ENCODE measurements at regions not wholly inside any gene's neighbourhood (a gene's known extent, or its start where the extent isn't known, plus 50 kb on each side); places are given as distances from the start of the nearest gene placed in this dataset.

GRCh38 chr1:56133522-56134472 lies 445.6 kb downstream of the PLPP3 start:
- H3K4me1 ChIP-seq: no peaks in the 10 kb centered on the region
- H3K27ac Mint-ChIP-seq: no peak overlapping the region
- no peak overlapping the region for H2AFZ ChIP-seq (replicated peaks)
- no peaks in the 10 kb centered on the region for H3K9me3 Mint-ChIP-seq
- H3K9ac ChIP-seq: no peak overlapping the region
- no peaks in the 10 kb centered on the region for H3K4me1 Mint-ChIP-seq
- no peak overlapping the region for H3K4me3 Mint-ChIP-seq
- DNase-seq (ENCODE audit: low spot score): no peak
- H3K4me3 ChIP-seq: no peak overlapping the region
- no peak overlapping the region for H3K4me2 ChIP-seq
- no peaks in the 10 kb centered on the region for H3K9me3 ChIP-seq (ENCODE audit: low read depth)
- H3K27me3 ChIP-seq: no peaks in the 10 kb centered on the region
- H3K36me3 Mint-ChIP-seq: no peaks in the 10 kb centered on the region
- no peak overlapping the region for H3K27ac ChIP-seq
- H3K36me3 ChIP-seq: no peaks in the 10 kb centered on the region
- no peaks in the 10 kb centered on the region for H3F3A ChIP-seq (ENCODE audit: low read depth)
- no peaks in the 10 kb centered on the region for H3K79me2 ChIP-seq (ENCODE audit: low read depth)
- no peak for TF ChIP-seq EZH2phosphoT487 (IDR thresholded peaks at IDR 0.05)
- no peak for TF ChIP-seq EZH2 (IDR thresholded peaks at IDR 0.05)
- no peak for TF ChIP-seq CTCF (IDR thresholded peaks at IDR 0.05)
- peaks cover 3% of the 10 kb centered on the region for H3K27me3 Mint-ChIP-seq (ENCODE audit: insufficient read depth, low read depth)
- no peaks in the 10 kb centered on the region for H4K20me1 ChIP-seq (ENCODE audit: low read depth)

- no peak overlapping the region for H3K27ac ChIP-seq
- no peak overlapping the region for H3K4me2 ChIP-seq
- H3K36me3 Mint-ChIP-seq: no peaks in the 10 kb centered on the region
- peaks cover 3% of the 10 kb centered on the region for H3K27me3 Mint-ChIP-seq (ENCODE audit: insufficient read depth, low read depth)
- no peaks in the 10 kb centered on the region for H3K9me3 ChIP-seq (ENCODE audit: low read depth)
- H3F3A ChIP-seq (ENCODE audit: low read depth): no peaks in the 10 kb centered on the region
- TF ChIP-seq EZH2 (IDR thresholded peaks at IDR 0.05) (no peak), CTCF (IDR thresholded peaks at IDR 0.05) (no peak), EZH2phosphoT487 (IDR thresholded peaks at IDR 0.05) (no peak)
- H3K27ac Mint-ChIP-seq: no peak overlapping the region
- no peak overlapping the region for H2AFZ ChIP-seq (replicated peaks)
- no peak overlapping the region for H3K9ac ChIP-seq
- no peaks in the 10 kb centered on the region for H3K36me3 ChIP-seq
- no peak for DNase-seq (ENCODE audit: low spot score)
- H3K4me1 ChIP-seq: no peaks in the 10 kb centered on the region
- no peaks in the 10 kb centered on the region for H3K79me2 ChIP-seq (ENCODE audit: low read depth)
- H3K27me3 ChIP-seq: no peaks in the 10 kb centered on the region
- H3K4me1 Mint-ChIP-seq: no peaks in the 10 kb centered on the region
- peaks cover under 1% of the 10 kb centered on the region for H3K9me3 Mint-ChIP-seq
- H3K4me3 ChIP-seq: no peak overlapping the region
- no peaks in the 10 kb centered on the region for H4K20me1 ChIP-seq (ENCODE audit: low read depth)
- H3K4me3 Mint-ChIP-seq: no peak overlapping the region
Observed at GRCh38 chr1:56132520-56132919, 446.8 kb downstream of the PLPP3 start.

GRCh38 chr1:56129837-56130236 lies 449.5 kb downstream of the PLPP3 start:
- Mint-ChIP-seq H3K27ac (peak overlapping the region; percentile 44), H3K9me3 (peaks cover 7% of the 10 kb centered on the region), H3K4me3 (no peak overlapping the region), H3K36me3 (no peaks in the 10 kb centered on the region), H3K27me3 (ENCODE audit: insufficient read depth, low read depth) (peaks cover 5% of the 10 kb centered on the region), H3K4me1 (no peaks in the 10 kb centered on the region)
- Histone ChIP-seq H3F3A (ENCODE audit: low read depth) (no peaks in the 10 kb centered on the region), H4K20me1 (ENCODE audit: low read depth) (no peaks in the 10 kb centered on the region), H3K36me3 (no peaks in the 10 kb centered on the region), H3K4me1 (no peaks in the 10 kb centered on the region), H3K4me3 (no peak overlapping the region), H3K27ac (no peak overlapping the region), H3K27me3 (no peaks in the 10 kb centered on the region), H2AFZ (replicated peaks) (no peak overlapping the region), H3K4me2 (no peak overlapping the region), H3K79me2 (ENCODE audit: low read depth) (no peaks in the 10 kb centered on the region), H3K9me3 (ENCODE audit: low read depth) (no peaks in the 10 kb centered on the region), H3K9ac (no peak overlapping the region)
- TF ChIP-seq CTCF (IDR thresholded peaks at IDR 0.05) (no peak), EZH2 (IDR thresholded peaks at IDR 0.05) (no peak), EZH2phosphoT487 (IDR thresholded peaks at IDR 0.05) (no peak)
- no peak for DNase-seq (ENCODE audit: low spot score)

Data from neural progenitor cell (in vitro differentiated cells).